HepG2 (cell line): ENCODE measurements at regions not wholly inside any gene's neighbourhood (a gene's known extent, or its start where the extent isn't known, plus 50 kb on each side); places are given as distances from the start of the nearest gene placed in this dataset.

ENCODE experiments used
- ATAC-seq: fragments of 200-7000 bp; cut with Tn5 transposase; 3 replicates; pipeline ENCODE4 v1.9.1; 2020; ENCODE audit warnings: mild to moderate bottlenecking, moderate library complexity
- BruUV-seq: library from RNA; stranded (reverse); fragments of 400-500 nt; replicated peaks from 2 replicates; lab custom pipeline; 2021; lab: Mats Ljungman, UMichigan
- CTCF ChIA-PET: fragments of 300-600 bp; formaldehyde crosslinking; extraction: SDS; loops from one replicate; lab custom pipeline; 2021; ENCODE audit warnings: low total read pairs, inconsistent platforms, low intra/inter-chr PET ratio; lab: Yijun Ruan, JAX
- POLR2A ChIA-PET: fragments of 350-600 bp; sonication (Branson Sonifier 250); formaldehyde crosslinking; loops from one replicate; lab custom pipeline; 2020; ENCODE audit warnings: antibody characterized with exemption, inconsistent platforms; lab: Yijun Ruan, JAX
- DNase-seq: peaks from one replicate; pipeline ENCODE4 v3.0.0-alpha.2; 2015; ENCODE audit warnings: low spot score
- FAIRE-seq: peaks from 3 replicates; lab custom pipeline; 2011; peaks lifted over from hg19 to GRCh38; lab: Jason Lieb, UNC
- H2AFZ ChIP-seq: one replicate; pipeline ENCODE4 v1.6.1; 2011; ENCODE audit warnings: low read length, inconsistent platforms
- H3K27ac ChIP-seq: fragments of 300-600 bp; 3 replicates; pipeline ENCODE4 v1.8.0; 2011; ENCODE audit warnings: mixed run types, mild to moderate bottlenecking, mixed read lengths, low read length, inconsistent platforms; ENCODE audit not compliant: insufficient read depth; ENCODE audit errors: extremely low read length
- H3K27me3 ChIP-seq, 2 experiments: fragments of 200-600 bp in 1 of 2; 2 replicates in 1 of 2; 3 replicates in 1 of 2; pipeline versions ENCODE4 v1.6.0 to v1.8.0; 2011; ENCODE audit warnings: low read length in 2 of 2, mild to moderate bottlenecking in 2 of 2, moderate library complexity in 2 of 2, inconsistent platforms in 1 of 2; ENCODE audit not compliant: insufficient read depth in 2 of 2, control insufficient read depth in 1 of 2
- H3K36me3 ChIP-seq, 2 experiments: fragments of 200-600 bp in 1 of 2; replicated peaks in 1 of 2; 2 replicates in 1 of 2; 3 replicates in 1 of 2; pipeline versions ENCODE4 v1.5.1 to v1.8.0; 2011; ENCODE audit warnings: low read length in 2 of 2, inconsistent platforms in 1 of 2; ENCODE audit not compliant: insufficient read depth in 2 of 2, control insufficient read depth in 1 of 2
- H3K4me1 ChIP-seq: 2 replicates; pipeline ENCODE4 v1.5.1; 2012; ENCODE audit warnings: low read length, inconsistent platforms; ENCODE audit not compliant: insufficient read depth
- H3K4me2 ChIP-seq: 2 replicates; pipeline ENCODE4 v1.6.0; 2011; ENCODE audit warnings: low read depth, low read length, inconsistent platforms
- H3K4me3 ChIP-seq, 3 experiments: fragments of 200-600 bp in 1 of 3; sonication (generic), shearing (Covaris generic) in 1 of 3; replicated peaks in 1 of 3; 2 replicates each; pipeline ENCODE4 v1.5.1; 2011 to 2016; ENCODE audit warnings: low read length in 3 of 3, inconsistent platforms in 2 of 3, low read depth in 2 of 3, mild to moderate bottlenecking in 2 of 3, control low read depth in 1 of 3, mixed read lengths in 1 of 3; ENCODE audit not compliant: insufficient read depth in 1 of 3
- H3K79me2 ChIP-seq: one replicate; pipeline ENCODE4 v1.6.1; 2011; ENCODE audit warnings: low read length, inconsistent platforms; ENCODE audit not compliant: insufficient read depth
- H3K9ac ChIP-seq: 2 replicates; pipeline ENCODE4 v1.6.0; 2011; ENCODE audit warnings: mild to moderate bottlenecking, low read depth, low read length, inconsistent platforms; ENCODE audit not compliant: insufficient read depth
- H3K9me3 ChIP-seq: 2 replicates; pipeline ENCODE4 v1.5.1; 2012; ENCODE audit warnings: mild to moderate bottlenecking, low read length
- H4K20me1 ChIP-seq: 2 replicates; pipeline ENCODE4 v1.6.0; 2011; ENCODE audit warnings: inconsistent platforms, mild to moderate bottlenecking, low read length, moderate library complexity; ENCODE audit not compliant: insufficient read depth
- CBX5 ChIP-seq: sonication (generic); formaldehyde crosslinking; IDR thresholded peaks from 2 replicates; pipeline ENCODE4 v1.4.0; 2020; ENCODE audit warnings: missing genetic modification reagents, borderline replicate concordance
- HOMEZ ChIP-seq: IDR thresholded peaks from 2 replicates; pipeline ENCODE4 v1.6.1; 2016; ENCODE audit warnings: low read depth
- MAF1 ChIP-seq: sonication (generic); formaldehyde crosslinking; IDR thresholded peaks from 2 replicates; pipeline ENCODE4 v1.5.0; 2020; ENCODE audit warnings: missing genetic modification reagents, borderline replicate concordance
- MIXL1 ChIP-seq: IDR thresholded peaks from 2 replicates; pipeline ENCODE4 v1.6.1; 2016
- MYPOP ChIP-seq: sonication (generic); formaldehyde crosslinking; IDR thresholded peaks from 2 replicates; pipeline ENCODE4 v1.8.1; 2023; ENCODE audit warnings: mild to moderate bottlenecking, moderate library complexity, missing genetic modification reagents
- ZBTB25 ChIP-seq: IDR thresholded peaks from 2 replicates; pipeline ENCODE4 v1.6.1; 2018; ENCODE audit warnings: missing genetic modification reagents
- ZNF382 ChIP-seq: sonication (generic); formaldehyde crosslinking; IDR thresholded peaks from 2 replicates; pipeline ENCODE4 v1.5.0; 2020; ENCODE audit warnings: missing genetic modification reagents, mild to moderate bottlenecking, borderline replicate concordance
- ZNF407 ChIP-seq: sonication (generic); formaldehyde crosslinking; IDR thresholded peaks from one replicate; pipeline ENCODE4 v1.5.1; 2020; ENCODE audit warnings: mild to moderate bottlenecking, missing genetic modification reagents; ENCODE audit errors: not compliant biosample characterization
- ZNF747 ChIP-seq: sonication (generic); formaldehyde crosslinking; IDR thresholded peaks from 2 replicates; pipeline ENCODE4 v1.8.1; 2023; ENCODE audit warnings: missing genetic modification reagents, mild to moderate bottlenecking, borderline replicate concordance
- ZSCAN9 ChIP-seq: IDR thresholded peaks from 2 replicates; pipeline ENCODE4 v1.6.1; 2016; ENCODE audit warnings: borderline replicate concordance
- WGBS: methylation state at CpG from one replicate; pipeline ENCODE4 v1.1.6; 2017; ENCODE audit warnings: low lambda C conversion rate; 5-methylcytosine and 5-hydroxymethylcytosine counted together
- in situ Hi-C: cut with HindIII; loops from 2 replicates; pipeline ENCODE4 v1.10.0; 2017; ENCODE audit warnings: low pct_unique_long_range_greater_than_20kb; ENCODE audit not compliant: extremely low pct_ligation_motif_present
- intact Hi-C: fragments of 100-400 bp; cut with micrococcal nuclease; formaldehyde crosslinking; loops from one replicate; pipeline ENCODE4 v1.10.0; 2022; ENCODE audit not compliant: unreplicated experiment

GRCh38 chr9:82597241-82598203 lies 465.4 kb downstream of the RASEF start:
- CTCF ChIA-PET, result no interaction called here
- POLR2A ChIA-PET, result interaction anchor here (1.3 to 3.5 kb wide), 3 partner anchors 9 to 37 kb away, joined by 3 to 25 read pairs (median 19); no protein-coding TSS in a partner anchor
- H3K4me1 ChIP-seq, result peaks cover 77% of the 10 kb centered on the region
- H2AFZ ChIP-seq, result no peak overlapping the region
- H3K36me3 ChIP-seq, result no peaks in the 10 kb centered on the region
- peak; percentile 40 for FAIRE-seq
- intact Hi-C loops, result loop anchor here (1.0 kb wide), 2 partner anchors 10 to 37 kb away; no protein-coding TSS in a partner anchor
- no peaks in the 10 kb centered on the region for H3K27me3 ChIP-seq
- no TSS peak for BruUV-seq
- peak overlapping the region; percentile 87 for H3K9ac ChIP-seq
- in situ Hi-C loops, result no loop called here
- H4K20me1 ChIP-seq, result no peaks in the 10 kb centered on the region
- peaks cover 4% of the 10 kb centered on the region for H3K79me2 ChIP-seq
- no peaks in the 10 kb centered on the region for H3K9me3 ChIP-seq
- H3K27ac ChIP-seq, result peak overlapping the region; percentile 86
- peak overlapping the region; percentile 63 for H3K4me2 ChIP-seq
- peak overlapping the region in 1 of 3 experiments; percentile 15; a peak in 1 of 6 replicates for H3K4me3 ChIP-seq
- WGBS, result 9% methylated on average over 12 of the region's 12 CpGs
- peak; percentile 47 for ATAC-seq
- peak; percentile 78 for DNase-seq
- peak; percentile 74; the same call in 1 of the 2 replicates for TF ChIP-seq MIXL1 (CRISPR knock-in tag)
- no peak for TF ChIP-seq ZSCAN9 (CRISPR knock-in tag)
- no peak for TF ChIP-seq MAF1 (CRISPR knock-in tag)
- peak; percentile 15; the same call in 1 of the 2 replicates for TF ChIP-seq HOMEZ (CRISPR knock-in tag)
- no peak for TF ChIP-seq CBX5 (CRISPR knock-in tag)
- TF ChIP-seq ZBTB25, result no peak
- no peak for TF ChIP-seq ZNF382 (CRISPR knock-in tag)
- no peak for TF ChIP-seq ZNF407 (CRISPR knock-in tag)
- no peak for TF ChIP-seq MYPOP (CRISPR knock-in tag)
- TF ChIP-seq ZNF747 (CRISPR knock-in tag), result no peak
